DOHH2 (cell line): ENCODE measurements at regions not wholly inside any gene's neighbourhood (a gene's known extent, or its start where the extent isn't known, plus 50 kb on each side); places are given as distances from the start of the nearest gene placed in this dataset.
"Not testable (repeated sequence)": the region's sequence is repeated elsewhere in the genome, so short reads cannot be mapped to it uniquely, and the experiment has no call there.

ENCODE experiments used
- H3F3A ChIP-seq: fragments of 200-600 bp; sonication (generic), shearing (Covaris generic); 2 replicates; pipeline ENCODE4 v1.6.0; 2016; ENCODE audit warnings: antibody characterized with exemption, mild to moderate bottlenecking; ENCODE audit not compliant: control insufficient read depth, insufficient read depth
- H3K27ac ChIP-seq: fragments of 200-600 bp; sonication (generic); 2 replicates; pipeline ENCODE4 v1.5.1; 2014; ENCODE audit warnings: low read depth, mild to moderate bottlenecking, low read length, moderate library complexity
- H3K27me3 ChIP-seq: fragments of 200-600 bp; sonication (generic); 2 replicates; pipeline ENCODE4 v1.6.1; 2014; ENCODE audit warnings: mild to moderate bottlenecking, low read length, mixed read lengths; ENCODE audit not compliant: control insufficient read depth
- H3K36me3 ChIP-seq: fragments of 200-600 bp; sonication (generic); 2 replicates; pipeline ENCODE4 v1.6.1; 2014; ENCODE audit warnings: mild to moderate bottlenecking, low read length, moderate library complexity, mixed read lengths; ENCODE audit not compliant: control insufficient read depth
- H3K4me1 ChIP-seq: fragments of 200-600 bp; sonication (generic); 2 replicates; pipeline ENCODE4 v1.6.1; 2014; ENCODE audit warnings: mild to moderate bottlenecking, low read length, mixed read lengths; ENCODE audit not compliant: control insufficient read depth
- H3K4me2 ChIP-seq: fragments of 200-600 bp; sonication (generic); 2 replicates; pipeline ENCODE4 v1.6.0; 2014; ENCODE audit warnings: mild to moderate bottlenecking, low read length, moderate library complexity
- H3K4me3 ChIP-seq: fragments of 200-600 bp; sonication (generic); 2 replicates; pipeline ENCODE4 v1.5.1; 2014; ENCODE audit warnings: mild to moderate bottlenecking, low read length, mixed read lengths
- H3K79me2 ChIP-seq: fragments of 200-600 bp; sonication (generic); 2 replicates; pipeline ENCODE4 v1.6.1; 2014; ENCODE audit warnings: mild to moderate bottlenecking, low read length, mixed read lengths; ENCODE audit not compliant: control insufficient read depth
- H3K9me2 ChIP-seq: fragments of 200-600 bp; sonication (generic); replicated peaks from 2 replicates; pipeline ENCODE4 v1.6.1; 2014; ENCODE audit warnings: mild to moderate bottlenecking, low read length, mixed read lengths; ENCODE audit not compliant: control insufficient read depth
- H3K9me3 ChIP-seq: fragments of 200-600 bp; sonication (generic); 2 replicates; pipeline ENCODE4 v1.6.1; 2014; ENCODE audit warnings: antibody characterized with exemption, low read length, mixed read lengths; ENCODE audit not compliant: control insufficient read depth, insufficient read depth
- H4K20me1 ChIP-seq: fragments of 200-600 bp; sonication (generic); 2 replicates; pipeline ENCODE4 v1.6.0; 2014; ENCODE audit warnings: low read depth, mild to moderate bottlenecking, antibody characterized with exemption, low read length, moderate library complexity; ENCODE audit not compliant: control insufficient read depth, insufficient read depth
- EZH2phosphoT487 ChIP-seq: fragments of 200-600 bp; sonication (generic); IDR thresholded peaks from 2 replicates; pipeline ENCODE4 v1.6.1; 2017; ENCODE audit warnings: borderline replicate concordance, mild to moderate bottlenecking, antibody characterized with exemption, low read length, moderate library complexity, mixed read lengths
- TF ChIP-seq, protein P1 (sequence below): fragments of 200-600 bp; sonication (generic); IDR thresholded peaks from one replicate; pipeline ENCODE4 v1.5.1; 2014; ENCODE audit warnings: antibody characterized with exemption, mild to moderate bottlenecking, low read depth, low read length; ENCODE audit not compliant: poor library complexity, severe bottlenecking

DNA sequence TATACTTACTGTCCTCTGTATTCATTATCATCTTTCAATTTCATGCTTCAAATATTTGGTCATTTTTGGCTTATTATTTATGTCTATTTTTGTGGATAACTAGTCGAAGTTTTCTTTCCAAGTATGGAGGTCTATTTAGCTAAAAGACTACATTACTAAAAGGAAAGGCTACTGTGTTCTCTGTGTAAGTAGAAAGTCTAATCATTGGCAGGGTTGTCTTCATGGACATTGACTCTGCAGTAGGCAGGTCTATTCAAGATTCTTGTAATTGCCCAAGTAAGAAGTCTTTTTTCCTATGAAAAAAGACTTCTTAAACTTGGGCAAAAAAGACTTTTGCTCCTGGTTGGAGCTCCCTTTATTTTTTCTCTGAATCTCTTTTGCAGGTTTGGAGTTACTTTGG is 368.6 kb upstream of the GRM7 start:
- Histone ChIP-seq H3K36me3 (no peaks in the 10 kb centered on the region), H4K20me1 (no peaks in the 10 kb centered on the region), H3K27ac (no peak overlapping the region), H3K9me2 (no peaks in the 10 kb centered on the region), H3K4me1 (no peaks in the 10 kb centered on the region), H3K4me2 (no peak overlapping the region), H3K9me3 (no peaks in the 10 kb centered on the region), H3K79me2 (no peaks in the 10 kb centered on the region), H3F3A (no peaks in the 10 kb centered on the region), H3K4me3 (no peak overlapping the region), H3K27me3 (no peaks in the 10 kb centered on the region)
- TF ChIP-seq EZH2phosphoT487: no peak
- TF ChIP-seq, protein P1, sequence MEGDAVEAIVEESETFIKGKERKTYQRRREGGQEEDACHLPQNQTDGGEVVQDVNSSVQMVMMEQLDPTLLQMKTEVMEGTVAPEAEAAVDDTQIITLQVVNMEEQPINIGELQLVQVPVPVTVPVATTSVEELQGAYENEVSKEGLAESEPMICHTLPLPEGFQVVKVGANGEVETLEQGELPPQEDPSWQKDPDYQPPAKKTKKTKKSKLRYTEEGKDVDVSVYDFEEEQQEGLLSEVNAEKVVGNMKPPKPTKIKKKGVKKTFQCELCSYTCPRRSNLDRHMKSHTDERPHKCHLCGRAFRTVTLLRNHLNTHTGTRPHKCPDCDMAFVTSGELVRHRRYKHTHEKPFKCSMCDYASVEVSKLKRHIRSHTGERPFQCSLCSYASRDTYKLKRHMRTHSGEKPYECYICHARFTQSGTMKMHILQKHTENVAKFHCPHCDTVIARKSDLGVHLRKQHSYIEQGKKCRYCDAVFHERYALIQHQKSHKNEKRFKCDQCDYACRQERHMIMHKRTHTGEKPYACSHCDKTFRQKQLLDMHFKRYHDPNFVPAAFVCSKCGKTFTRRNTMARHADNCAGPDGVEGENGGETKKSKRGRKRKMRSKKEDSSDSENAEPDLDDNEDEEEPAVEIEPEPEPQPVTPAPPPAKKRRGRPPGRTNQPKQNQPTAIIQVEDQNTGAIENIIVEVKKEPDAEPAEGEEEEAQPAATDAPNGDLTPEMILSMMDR: no peak

DNA sequence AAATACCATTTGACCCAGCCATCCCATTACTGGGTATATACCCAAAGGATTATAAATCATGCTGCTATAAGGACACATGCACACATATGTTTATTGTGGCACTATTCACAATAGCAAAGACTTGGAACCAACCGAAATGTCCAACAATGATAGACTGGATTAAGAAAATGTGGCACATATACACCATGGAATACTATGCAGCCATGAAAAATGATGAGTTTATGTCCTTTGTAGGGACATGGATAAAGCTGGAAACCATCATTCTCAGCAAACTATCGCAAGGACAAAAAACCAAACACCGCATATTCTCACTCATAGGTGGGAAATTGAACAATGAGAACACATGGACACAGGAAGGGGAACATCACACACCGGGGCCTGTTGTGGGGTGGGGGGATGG is 362.0 kb upstream of the GRM7 start:
- not testable (repeated sequence) for H3K27ac ChIP-seq, H3K79me2 ChIP-seq, H3K27me3 ChIP-seq, H3K4me2 ChIP-seq, H3K9me3 ChIP-seq, H4K20me1 ChIP-seq, H3F3A ChIP-seq, H3K4me1 ChIP-seq, H3K9me2 ChIP-seq, H3K4me3 ChIP-seq, H3K36me3 ChIP-seq

DNA sequence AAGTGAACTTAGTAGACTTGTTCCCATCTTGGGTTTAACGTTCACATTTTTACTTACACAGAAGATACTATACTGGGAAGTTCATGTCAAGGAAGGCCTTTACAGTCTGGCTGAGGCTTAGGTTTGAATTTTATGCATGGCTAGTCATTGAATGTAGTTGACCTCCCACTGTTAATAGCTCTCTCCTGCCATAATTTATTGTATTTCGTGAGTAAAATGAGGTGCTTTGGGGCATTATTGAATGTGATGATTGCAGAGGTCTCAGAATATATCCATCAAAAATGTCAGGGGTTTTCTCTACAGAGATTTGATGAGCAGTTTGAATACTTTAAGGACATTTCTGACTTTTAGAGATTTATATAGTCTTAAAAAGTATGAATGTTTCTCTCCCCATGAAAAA is 356.6 kb upstream of the GRM7 start:
- Histone ChIP-seq H3K4me1 (no peaks in the 10 kb centered on the region), H3K4me3 (no peak overlapping the region), H3K27me3 (no peaks in the 10 kb centered on the region), H3K36me3 (no peaks in the 10 kb centered on the region), H3K4me2 (no peak overlapping the region), H3K9me3 (no peaks in the 10 kb centered on the region), H3F3A (no peaks in the 10 kb centered on the region), H3K27ac (no peak overlapping the region), H3K9me2 (no peaks in the 10 kb centered on the region), H4K20me1 (no peaks in the 10 kb centered on the region), H3K79me2 (no peaks in the 10 kb centered on the region)
- no peak for TF ChIP-seq EZH2phosphoT487
- TF ChIP-seq, protein P1: no peak

DNA sequence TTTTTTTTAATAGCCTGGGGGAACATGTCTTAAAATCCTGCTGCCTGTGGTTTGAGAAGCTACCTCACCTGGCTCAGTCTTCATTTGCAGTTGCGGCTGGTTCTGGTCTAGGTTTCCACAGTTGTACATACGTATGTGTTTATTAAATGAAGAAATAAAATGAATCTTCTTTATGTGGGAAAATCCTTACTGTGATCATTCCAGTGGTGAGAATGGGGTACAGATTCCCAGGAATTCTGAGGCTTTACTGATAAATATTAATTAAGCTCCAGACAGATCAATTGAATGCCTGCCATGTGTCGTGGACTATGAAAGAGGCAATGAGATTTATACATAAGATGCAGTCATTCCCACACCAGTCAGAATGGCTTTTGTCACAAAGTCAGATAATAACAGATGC is 356.1 kb upstream of the GRM7 start:
- Histone ChIP-seq H3K9me2 (no peaks in the 10 kb centered on the region), H3K9me3 (no peaks in the 10 kb centered on the region), H3F3A (no peaks in the 10 kb centered on the region), H4K20me1 (no peaks in the 10 kb centered on the region), H3K36me3 (no peaks in the 10 kb centered on the region), H3K4me3 (no peak overlapping the region), H3K79me2 (no peaks in the 10 kb centered on the region), H3K4me1 (no peaks in the 10 kb centered on the region), H3K27ac (no peak overlapping the region), H3K27me3 (no peaks in the 10 kb centered on the region), H3K4me2 (no peak overlapping the region)
- no peak for TF ChIP-seq EZH2phosphoT487
- TF ChIP-seq, protein P1: no peak
